Panc1 (cell line): ENCODE measurements at regions not wholly inside any gene's neighbourhood (a gene's known extent, or its start where the extent isn't known, plus 50 kb on each side); places are given as distances from the start of the nearest gene placed in this dataset.
"Not testable (repeated sequence)": the region's sequence is repeated elsewhere in the genome, so short reads cannot be mapped to it uniquely, and the experiment has no call there.

Experiments
- ATAC-seq: fragments of 200-7000 bp; cut with Tn5 transposase; 2 replicates; pipeline ENCODE4 v1.9.1; 2020; ENCODE audit warnings: mild to moderate bottlenecking, moderate library complexity
- BruUV-seq: library from RNA; stranded (reverse); fragments of 400-500 nt; replicated peaks from 2 replicates; lab custom pipeline; 2021; lab: Mats Ljungman, UMichigan
- CTCF ChIA-PET: fragments of 300-600 bp; sonication (Branson Sonifier 250); formaldehyde crosslinking; loops from one replicate; lab custom pipeline; 2022; ENCODE audit warnings: antibody characterized with exemption; lab: Charles Lee
- POLR2A ChIA-PET: fragments of 300-600 bp; sonication (Branson Sonifier 250); formaldehyde crosslinking; loops from one replicate; lab custom pipeline; 2022; ENCODE audit warnings: antibody characterized with exemption; lab: Charles Lee
- DNase-seq: peaks from one replicate; pipeline ENCODE4 v3.0.0-alpha.2; 2010; ENCODE audit warnings: low read depth, low spot score
- H3K27ac ChIP-seq: 2 replicates; pipeline ENCODE4 v1.5.1; 2011; ENCODE audit warnings: mild to moderate bottlenecking, low read length, inconsistent platforms
- H3K27me3 ChIP-seq: fragments of 200-500 bp; sonication (Bioruptor generic); 2 replicates; pipeline ENCODE4 v1.6.0; 2014; ENCODE audit warnings: low read length, inconsistent platforms; ENCODE audit not compliant: control insufficient read depth, insufficient read depth
- H3K36me3 ChIP-seq: fragments of 200-500 bp; sonication (Bioruptor generic); 2 replicates; pipeline ENCODE4 v1.5.1; 2014; ENCODE audit warnings: inconsistent platforms, mild to moderate bottlenecking, low read length, moderate library complexity; ENCODE audit not compliant: control insufficient read depth, insufficient read depth
- H3K4me1 ChIP-seq: 2 replicates; pipeline ENCODE4 v1.5.1; 2011; ENCODE audit warnings: inconsistent platforms, mild to moderate bottlenecking, low read length, moderate library complexity; ENCODE audit not compliant: control insufficient read depth, insufficient read depth
- H3K4me3 ChIP-seq, 2 experiments: 2 replicates each; pipeline ENCODE4 v1.5.1; 2011 to 2012; ENCODE audit warnings: low read depth in 2 of 2, low read length in 2 of 2, mild to moderate bottlenecking in 2 of 2, inconsistent platforms in 1 of 2, moderate library complexity in 1 of 2
- H3K9me3 ChIP-seq: fragments of 200-500 bp; sonication (Bioruptor generic); 2 replicates; pipeline ENCODE4 v1.5.1; 2014; ENCODE audit warnings: low read depth, mild to moderate bottlenecking, inconsistent platforms, low read length, moderate library complexity; ENCODE audit not compliant: control insufficient read depth, insufficient read depth
- CTCF ChIP-seq: fragments of 450-650 bp; IDR thresholded peaks from 2 replicates; pipeline ENCODE4 v1.5.1; 2017; ENCODE audit warnings: mild to moderate bottlenecking
- POLR2AphosphoS5 ChIP-seq: IDR thresholded peaks from 2 replicates; pipeline ENCODE4 v1.6.1; 2012; ENCODE audit warnings: mild to moderate bottlenecking, low read depth, low read length, moderate library complexity
- SIN3A ChIP-seq: IDR thresholded peaks from 2 replicates; pipeline ENCODE4 v1.6.1; 2012; ENCODE audit warnings: low read depth, mild to moderate bottlenecking, low read length, moderate library complexity, borderline replicate concordance; ENCODE audit not compliant: insufficient read depth
- TCF7L2 ChIP-seq: IDR thresholded peaks from 2 replicates; pipeline ENCODE4 v1.6.1; 2011; ENCODE audit warnings: mild to moderate bottlenecking, low read depth, low read length, inconsistent platforms
- in situ Hi-C: cut with HindIII; loops from 2 replicates; pipeline ENCODE4 v1.10.0; 2016; ENCODE audit warnings: low sequenced_read_pairs, low pct_unique_long_range_greater_than_20kb
- intact Hi-C: fragments of 100-400 bp; cut with micrococcal nuclease; formaldehyde crosslinking; loops from one replicate; pipeline ENCODE4 v1.10.0; 2022; ENCODE audit not compliant: unreplicated experiment
- TF ChIP-seq, protein P1 (sequence below), 2 experiments: IDR thresholded peaks; 2 replicates each; pipeline ENCODE4 v1.6.1; 2011 to 2012; ENCODE audit warnings: low read depth in 2 of 2, control low read depth in 1 of 2, low read length in 1 of 2, mild to moderate bottlenecking in 1 of 2, moderate library complexity in 1 of 2; ENCODE audit not compliant: insufficient read depth in 1 of 2

DNA sequence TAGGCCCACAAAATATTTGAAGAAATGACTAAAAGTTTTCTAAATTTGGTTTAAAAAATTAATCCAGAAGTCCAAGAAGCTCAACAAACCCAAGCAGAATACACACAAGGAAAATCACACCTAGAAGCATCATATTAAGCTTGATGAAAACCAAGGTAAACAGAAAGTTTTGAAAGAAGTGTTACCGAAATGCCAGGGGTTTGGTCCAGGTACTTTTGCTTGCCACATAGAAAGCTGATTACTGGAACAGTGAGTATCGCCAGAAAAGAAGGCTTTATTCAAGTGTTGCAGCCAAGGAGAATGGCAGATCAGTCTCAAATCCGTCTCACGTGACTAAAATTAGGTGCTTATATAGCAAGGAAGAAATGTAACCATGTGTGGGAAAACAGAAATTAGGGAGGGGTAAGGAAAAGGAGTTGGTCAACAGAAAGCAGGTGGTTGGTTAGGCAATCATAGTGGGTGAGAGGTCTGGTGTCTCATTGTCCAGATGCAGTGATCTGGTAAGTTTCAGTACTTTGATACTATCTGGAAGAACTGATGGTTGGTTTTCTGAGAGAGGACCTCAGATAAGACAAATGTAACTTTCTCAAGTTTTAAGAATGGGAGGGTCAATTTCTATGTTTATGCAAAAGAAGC, 96.9 kb upstream of the MYRIP start:
- DNase-seq, result no peak
- Histone ChIP-seq H3K27me3 (no peaks in the 10 kb centered on the region), H3K36me3 (no peaks in the 10 kb centered on the region), H3K4me1 (no peaks in the 10 kb centered on the region), H3K27ac (no peak overlapping the region), H3K9me3 (no peaks in the 10 kb centered on the region), H3K4me3 (no peak overlapping the region)
- ATAC-seq, result no peak
- in situ Hi-C loops (no loop called here), intact Hi-C loops (no loop called here)
- ChIA-PET POLR2A (no interaction called here), CTCF (no interaction called here)
- TF ChIP-seq CTCF (no peak), TCF7L2 (no peak), SIN3A (no peak), POLR2AphosphoS5 (no peak)
- TF ChIP-seq, protein P1, sequence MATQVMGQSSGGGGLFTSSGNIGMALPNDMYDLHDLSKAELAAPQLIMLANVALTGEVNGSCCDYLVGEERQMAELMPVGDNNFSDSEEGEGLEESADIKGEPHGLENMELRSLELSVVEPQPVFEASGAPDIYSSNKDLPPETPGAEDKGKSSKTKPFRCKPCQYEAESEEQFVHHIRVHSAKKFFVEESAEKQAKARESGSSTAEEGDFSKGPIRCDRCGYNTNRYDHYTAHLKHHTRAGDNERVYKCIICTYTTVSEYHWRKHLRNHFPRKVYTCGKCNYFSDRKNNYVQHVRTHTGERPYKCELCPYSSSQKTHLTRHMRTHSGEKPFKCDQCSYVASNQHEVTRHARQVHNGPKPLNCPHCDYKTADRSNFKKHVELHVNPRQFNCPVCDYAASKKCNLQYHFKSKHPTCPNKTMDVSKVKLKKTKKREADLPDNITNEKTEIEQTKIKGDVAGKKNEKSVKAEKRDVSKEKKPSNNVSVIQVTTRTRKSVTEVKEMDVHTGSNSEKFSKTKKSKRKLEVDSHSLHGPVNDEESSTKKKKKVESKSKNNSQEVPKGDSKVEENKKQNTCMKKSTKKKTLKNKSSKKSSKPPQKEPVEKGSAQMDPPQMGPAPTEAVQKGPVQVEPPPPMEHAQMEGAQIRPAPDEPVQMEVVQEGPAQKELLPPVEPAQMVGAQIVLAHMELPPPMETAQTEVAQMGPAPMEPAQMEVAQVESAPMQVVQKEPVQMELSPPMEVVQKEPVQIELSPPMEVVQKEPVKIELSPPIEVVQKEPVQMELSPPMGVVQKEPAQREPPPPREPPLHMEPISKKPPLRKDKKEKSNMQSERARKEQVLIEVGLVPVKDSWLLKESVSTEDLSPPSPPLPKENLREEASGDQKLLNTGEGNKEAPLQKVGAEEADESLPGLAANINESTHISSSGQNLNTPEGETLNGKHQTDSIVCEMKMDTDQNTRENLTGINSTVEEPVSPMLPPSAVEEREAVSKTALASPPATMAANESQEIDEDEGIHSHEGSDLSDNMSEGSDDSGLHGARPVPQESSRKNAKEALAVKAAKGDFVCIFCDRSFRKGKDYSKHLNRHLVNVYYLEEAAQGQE (IDR thresholded peaks at IDR 0.05; ENCODE audit: insufficient read depth in 1 of 2, low read depth in 2 of 2, low read length in 1 of 2), result no peak
- BruUV-seq, result no TSS peak

- CTCF ChIA-PET, ATAC-seq, intact Hi-C loops, POLR2A ChIA-PET, DNase-seq, in situ Hi-C loops, H3K4me3 ChIP-seq, H3K9me3 ChIP-seq, H3K36me3 ChIP-seq, BruUV-seq, H3K4me1 ChIP-seq, H3K27me3 ChIP-seq, H3K27ac ChIP-seq: not testable (repeated sequence)
Observed at GRCh38 chr3:39713341-39713740, 96.1 kb upstream of the MYRIP start.

GRCh38 chr3:39716849-39717248, 92.6 kb upstream of the MYRIP start:
- ChIA-PET POLR2A (no interaction called here), CTCF (no interaction called here)
- intact Hi-C loops, result no loop called here
- no TSS peak for BruUV-seq
- H3K4me1 ChIP-seq, result no peaks in the 10 kb centered on the region
- no peak for TF ChIP-seq TCF7L2
- no peaks in the 10 kb centered on the region for H3K36me3 ChIP-seq
- in situ Hi-C loops, result no loop called here
- no peak for ATAC-seq
- H3K9me3 ChIP-seq, result no peaks in the 10 kb centered on the region
- H3K27me3 ChIP-seq, result no peaks in the 10 kb centered on the region
- DNase-seq, result no peak
- H3K27ac ChIP-seq, result no peak overlapping the region
- no peak overlapping the region for H3K4me3 ChIP-seq
